ENCODE measurements at regions not wholly inside any gene's neighbourhood (a gene's known extent, or its start where the extent isn't known, plus 50 kb on each side); places are given as distances from the start of the nearest gene placed in this dataset.
"Not testable (repeated sequence)": the region's sequence is repeated elsewhere in the genome, so short reads cannot be mapped to it uniquely, and the experiment has no call there.

GRCh38 chr2:89213811-89214210, 522.3 kb downstream of the RPIA start:
- DNase-seq (ENCODE audit: low read depth, low spot score): not testable (repeated sequence)

GRCh38 chr2:89221474-89221873, 530.0 kb downstream of the RPIA start:
- DNase-seq (ENCODE audit: low read depth, low spot score): not testable (repeated sequence)

GRCh38 chr2:89222063-89222732, 530.7 kb downstream of the RPIA start:
- DNase-seq (ENCODE audit: low read depth, low spot score): not testable (repeated sequence)

DNA sequence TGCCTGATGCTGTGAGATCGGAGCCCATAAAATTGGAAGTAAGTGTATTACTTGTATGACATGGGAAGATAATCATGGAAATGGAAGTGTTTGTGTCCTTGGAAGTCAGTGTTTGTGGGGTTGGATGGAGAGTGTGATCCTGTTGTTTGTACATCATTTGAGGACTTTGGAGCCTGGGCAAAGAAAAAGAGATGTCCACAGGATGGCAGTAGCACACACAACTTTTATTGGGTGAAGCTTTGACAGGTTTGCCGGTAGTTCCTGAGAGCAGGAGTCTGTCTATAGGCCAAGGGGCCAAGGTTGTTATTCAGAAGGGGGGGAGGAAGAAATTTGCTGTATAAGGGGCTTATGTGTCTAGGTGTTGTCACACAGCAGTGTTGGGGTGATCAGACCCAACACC, 533.3 kb downstream of the RPIA start:
- DNase-seq (ENCODE audit: low read depth, low spot score): not testable (repeated sequence)

GRCh38 chr2:89229979-89230378, 538.5 kb downstream of the RPIA start:
- not testable (repeated sequence) for DNase-seq (ENCODE audit: low read depth, low spot score)

- not testable (repeated sequence) for DNase-seq (ENCODE audit: low read depth, low spot score)
Observed at GRCh38 chr2:89231241-89231640, 539.8 kb downstream of the RPIA start.

DNA sequence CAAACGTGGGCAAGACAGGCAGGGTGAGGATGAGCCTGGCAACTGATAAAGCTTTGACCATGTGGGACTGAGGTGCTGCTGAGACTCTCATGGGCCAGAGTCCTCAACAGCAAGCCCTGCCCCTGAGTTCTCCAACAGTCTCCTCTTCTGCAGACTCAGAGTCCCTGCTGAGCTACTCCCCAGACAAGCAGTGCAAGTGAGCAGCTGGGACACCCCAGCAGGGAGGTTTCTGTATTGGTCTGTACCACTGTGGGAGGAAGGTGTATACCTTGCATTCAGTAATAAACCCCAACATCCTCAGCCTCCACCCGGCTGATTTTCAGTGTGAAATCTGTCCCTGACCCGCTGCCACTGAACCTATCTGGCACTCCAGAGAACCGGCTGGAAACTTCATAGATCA, 542.5 kb downstream of the RPIA start:
- not testable (repeated sequence) for DNase-seq (ENCODE audit: low read depth, low spot score)

- DNase-seq (ENCODE audit: low read depth, low spot score): not testable (repeated sequence)
Observed at GRCh38 chr2:89234818-89235466, 543.5 kb downstream of the RPIA start.

DNA sequence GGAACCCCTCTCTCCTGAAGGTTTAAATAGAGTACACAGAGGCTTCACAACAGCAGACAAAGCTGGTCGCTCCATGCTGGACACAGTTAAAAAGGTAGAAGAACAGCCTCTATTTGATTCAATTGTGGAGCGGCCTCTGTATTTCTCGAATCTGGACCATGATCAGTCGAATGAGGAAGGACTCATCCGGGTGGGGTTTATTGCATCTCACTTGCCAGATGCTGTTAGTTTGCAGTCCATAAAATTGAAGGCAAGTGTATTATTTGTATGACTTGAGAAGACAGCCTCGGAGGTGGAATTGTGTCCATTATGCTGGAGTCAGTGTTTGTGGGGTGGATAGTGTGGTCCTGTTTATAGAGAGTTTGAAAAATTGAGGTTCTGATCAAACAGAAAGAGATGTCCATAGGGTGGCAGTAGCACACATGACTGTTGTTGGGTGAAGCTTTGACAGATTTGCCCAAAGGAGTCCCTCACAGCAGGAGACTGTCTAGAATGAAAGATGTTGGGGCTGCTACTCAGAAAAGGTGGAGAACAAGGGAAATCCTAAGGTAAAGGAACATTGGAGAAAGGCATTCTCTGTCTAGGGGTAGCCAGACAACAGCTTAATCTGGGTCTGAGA, 545.5 kb downstream of the RPIA start:
- DNase-seq (ENCODE audit: low read depth, low spot score): not testable (repeated sequence)

- not testable (repeated sequence) for DNase-seq (ENCODE audit: low read depth, low spot score)
Observed at GRCh38 chr2:89237783-89238182, 546.3 kb downstream of the RPIA start.

GRCh38 chr2:89243114-89243700, 551.7 kb downstream of the RPIA start:
- not testable (repeated sequence) for DNase-seq (ENCODE audit: low read depth, low spot score)

DNA sequence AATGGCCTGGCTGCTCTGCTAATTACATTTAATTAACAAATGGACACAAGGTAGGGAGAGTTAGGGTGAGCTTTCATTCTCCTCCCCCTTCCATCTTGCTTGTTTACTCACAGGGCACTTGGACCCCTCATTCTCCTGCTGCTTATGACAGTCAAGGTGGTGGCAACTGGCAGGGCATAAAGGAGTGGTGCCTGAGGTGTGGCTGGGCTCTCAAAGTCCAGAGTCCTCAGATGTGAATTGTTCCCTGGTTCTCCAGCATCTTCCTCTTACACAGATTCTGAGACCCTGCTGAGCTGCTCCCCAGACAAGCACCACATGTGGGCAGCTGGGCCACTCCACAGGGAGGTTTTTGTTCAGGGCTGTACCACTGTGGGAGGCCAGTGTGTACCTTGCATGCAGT, 552.9 kb downstream of the RPIA start:
- DNase-seq (ENCODE audit: low read depth, low spot score): not testable (repeated sequence)

- not testable (repeated sequence) for DNase-seq (ENCODE audit: low read depth, low spot score)
Observed at GRCh38 chr2:89245478-89245877, 554.0 kb downstream of the RPIA start.

DNA sequence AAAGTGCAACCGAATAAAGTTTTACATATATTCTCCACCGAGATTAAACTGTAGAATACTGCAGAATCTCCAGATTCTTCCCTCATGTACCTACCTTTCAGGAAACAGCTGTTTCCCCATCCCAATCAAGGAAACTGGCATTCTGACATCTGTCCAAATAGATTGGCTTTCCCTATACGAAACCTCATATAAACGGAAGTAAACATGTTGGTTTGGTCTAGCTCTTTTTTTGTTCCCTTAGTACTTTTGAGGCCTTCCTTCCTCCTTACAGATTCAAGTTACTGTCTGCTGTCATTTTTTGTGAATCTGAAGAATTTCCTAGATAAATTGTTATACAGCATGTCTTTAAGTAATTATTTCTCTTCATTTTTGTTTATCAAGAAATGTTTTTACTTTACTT, 554.6 kb downstream of the RPIA start:
- DNase-seq (ENCODE audit: low read depth, low spot score): not testable (repeated sequence)

DNA sequence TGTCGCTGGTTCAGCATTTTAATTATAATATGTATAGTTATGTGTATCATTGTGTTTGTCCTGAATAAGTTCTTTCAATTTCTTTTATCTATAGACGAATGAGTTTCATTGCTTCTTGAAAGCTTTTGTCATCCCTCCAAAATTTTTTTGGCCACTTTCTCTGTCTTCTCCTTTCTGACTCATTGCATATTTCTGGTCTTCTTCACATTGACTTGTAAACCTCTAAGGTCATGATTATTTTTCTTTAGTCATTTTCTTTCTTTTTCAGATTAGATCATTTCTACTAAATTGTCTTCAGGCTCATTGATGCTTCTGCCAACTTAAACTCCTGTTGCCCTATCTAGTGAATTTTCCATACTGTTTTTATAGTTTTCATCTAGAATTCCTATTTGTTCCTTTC, 555.1 kb downstream of the RPIA start:
- DNase-seq (ENCODE audit: low read depth, low spot score): not testable (repeated sequence)

DNA sequence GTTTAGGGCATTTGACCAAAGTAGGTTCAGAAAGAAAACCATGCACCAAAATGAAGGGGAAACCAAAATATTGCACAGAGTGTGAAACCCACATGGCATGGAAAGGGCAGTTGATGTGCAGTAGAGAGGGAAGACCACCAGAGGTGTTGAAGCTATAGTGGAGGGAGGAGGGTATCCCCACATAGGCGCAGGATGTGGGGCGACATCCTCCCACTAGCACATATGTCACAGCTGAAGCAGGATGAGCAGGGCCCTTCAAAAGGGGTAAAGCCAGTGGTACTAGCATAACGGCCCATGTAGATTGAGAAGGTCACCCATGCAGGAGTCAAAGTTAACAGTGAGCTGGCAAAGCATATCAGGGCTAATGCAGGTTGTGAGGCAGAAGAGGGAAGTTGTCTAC, 563.5 kb downstream of the RPIA start:
- not testable (repeated sequence) for DNase-seq (ENCODE audit: low read depth, low spot score)

- not testable (repeated sequence) for DNase-seq (ENCODE audit: low read depth, low spot score)
Observed at GRCh38 chr2:89273443-89273842, 582.0 kb downstream of the RPIA start.

DNA sequence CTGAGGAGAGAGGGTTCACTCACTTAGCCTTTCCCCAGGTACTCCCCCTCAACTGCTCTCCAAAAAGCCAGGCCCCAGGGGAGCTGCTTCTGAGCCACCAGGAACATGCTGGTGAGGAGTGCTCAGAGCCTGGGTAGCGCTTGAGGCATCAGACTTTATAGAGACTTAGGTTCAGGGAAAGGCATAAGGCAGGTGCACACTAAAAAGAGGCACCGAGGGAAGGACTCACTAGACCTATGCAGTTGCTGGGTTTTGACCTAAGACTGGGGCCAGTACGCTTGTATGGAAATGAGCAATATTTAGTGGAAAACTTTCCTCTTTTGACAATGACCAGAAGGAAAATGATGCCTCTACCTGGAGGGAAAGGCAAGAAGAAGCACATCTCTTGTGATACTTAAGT, 589.1 kb downstream of the RPIA start:
- not testable (repeated sequence) for DNase-seq (ENCODE audit: low read depth, low spot score)

DNA sequence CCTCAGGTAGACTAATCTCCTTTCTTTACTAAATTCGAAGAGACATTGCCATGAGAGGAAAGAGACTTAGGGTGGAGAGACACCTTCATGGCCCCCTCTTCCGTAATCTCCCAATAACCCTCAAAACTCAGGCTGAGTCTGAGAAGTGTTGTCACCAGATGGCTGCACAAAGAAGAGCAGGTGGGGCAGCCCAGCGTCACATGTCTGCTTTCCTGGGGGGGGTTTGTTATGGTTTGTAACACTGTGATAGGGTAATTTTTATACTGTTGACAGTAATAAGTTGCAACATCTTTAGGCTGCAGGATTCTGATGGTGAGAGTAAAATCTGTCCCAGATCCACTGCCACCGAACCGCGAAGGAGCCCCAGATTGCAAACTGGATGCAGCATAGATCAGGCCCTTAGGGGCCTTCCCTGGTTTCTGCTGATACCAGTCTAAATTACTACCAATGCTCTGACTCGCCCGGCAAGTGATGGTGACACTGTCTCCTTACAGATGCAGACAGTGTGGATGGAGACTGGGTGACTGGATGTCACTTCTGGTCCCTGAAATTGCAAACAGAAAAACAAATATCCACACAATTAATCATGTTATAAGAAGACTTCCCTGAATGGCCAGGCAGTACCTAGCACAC, 595.1 kb downstream of the RPIA start:
- DNase-seq (ENCODE audit: low read depth, low spot score): not testable (repeated sequence)

GRCh38 chr2:89287084-89287483, 595.6 kb downstream of the RPIA start:
- DNase-seq (ENCODE audit: low read depth, low spot score): not testable (repeated sequence)

GRCh38 chr2:89291717-89292298, 600.3 kb downstream of the RPIA start:
- DNase-seq (ENCODE audit: low read depth, low spot score): not testable (repeated sequence)

All from brain pericyte (primary cell).